Upper lobe of left lung (tissue), 4 donors: ENCODE measurements at regions not wholly inside any gene's neighbourhood (a gene's known extent, or its start where the extent isn't known, plus 50 kb on each side); places are given as distances from the start of the nearest gene placed in this dataset.

Source experiments
- CTCF ChIP-seq, 6 experiments: fragments of 450-650 bp in 4 of 6; fragments of 200-600 bp in 2 of 6; sonication (generic) in 2 of 6; IDR thresholded peaks; one replicate each; pipeline ENCODE4 v1.5.1; 2016 to 2019; ENCODE audit warnings: antibody characterized with exemption in 6 of 6
- POLR2A ChIP-seq, 4 donors: fragments of 450-650 bp; IDR thresholded peaks; one replicate each; pipeline ENCODE4 v1.5.1; 2016 to 2017; ENCODE audit warnings: antibody characterized with exemption in 4 of 4, mild to moderate bottlenecking in 2 of 4

GRCh38 chr4:100591161-100591876, 73.5 kb upstream of the EMCN start:
- TF ChIP-seq CTCF (IDR thresholded peaks at IDR 0.05) (no peak), POLR2A (IDR thresholded peaks at IDR 0.05) (no peak)
